ENCODE measurements at regions not wholly inside any gene's neighbourhood (a gene's known extent, or its start where the extent isn't known, plus 50 kb on each side); places are given as distances from the start of the nearest gene placed in this dataset.
"Not testable (repeated sequence)": the region's sequence is repeated elsewhere in the genome, so short reads cannot be mapped to it uniquely, and the experiment has no call there.

DNA sequence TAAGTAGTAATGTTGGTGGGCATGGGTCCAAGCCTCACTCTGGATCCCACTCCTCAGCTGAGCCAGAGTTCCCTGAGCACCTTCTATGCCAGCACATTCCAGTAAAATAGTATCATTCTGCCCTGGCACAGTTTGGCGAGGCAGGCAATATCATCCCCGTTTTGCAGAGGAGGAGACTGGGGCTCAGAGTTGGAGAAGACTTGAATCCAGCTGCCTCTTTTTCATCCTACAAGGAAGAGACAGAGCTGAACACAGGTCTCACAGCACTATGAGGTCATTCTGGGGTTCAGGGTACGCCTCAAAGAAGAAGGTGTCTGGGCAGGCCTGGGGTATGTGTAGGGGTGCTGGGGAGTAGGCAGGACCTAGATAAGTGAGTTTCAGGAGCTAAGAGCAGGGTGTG, 103.9 kb upstream of the STX18 start:
- 19 to 44% (median 26%) methylated on average over 3 of the region's 3 CpGs for WGBS, 3 donors
- H3K27me3 ChIP-seq: no peaks in the 10 kb centered on the region
- DNase-seq: no peak
- H3K4me1 ChIP-seq (ENCODE audit: insufficient read depth): peaks cover 4% of the 10 kb centered on the region
- no peaks in the 10 kb centered on the region for H3K36me3 ChIP-seq
- no peak overlapping the region for H3K4me3 ChIP-seq
- H3K9me3 ChIP-seq: no peaks in the 10 kb centered on the region
- TF ChIP-seq CTCF (IDR thresholded peaks at IDR 0.05) (no peak), EP300 (IDR thresholded peaks at IDR 0.05) (no peak), POLR2A (IDR thresholded peaks at IDR 0.05) (no peak)
- H3K27ac ChIP-seq: no peak overlapping the region
- intact Hi-C loops (cut with DNase I): no loop called here

DNA sequence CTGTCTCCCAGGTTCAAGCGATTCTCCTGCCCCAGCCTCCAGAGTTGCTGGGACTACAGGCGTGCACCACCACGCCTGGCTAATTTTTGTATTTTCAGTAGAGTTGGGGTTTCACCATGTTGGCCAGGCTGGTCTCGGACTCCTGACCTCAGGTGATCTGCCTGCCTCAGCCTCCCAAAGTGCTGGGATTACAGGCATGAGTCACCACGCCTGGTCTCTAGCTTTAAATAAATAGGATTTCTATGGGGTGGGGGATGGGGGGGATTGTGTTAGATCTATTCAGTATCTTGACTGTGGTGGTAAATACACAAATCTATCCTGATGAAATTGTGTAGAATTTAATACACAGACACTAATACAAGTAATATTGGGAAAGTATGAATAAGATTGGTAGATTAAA, 102.4 kb upstream of the STX18 start:
- H3K36me3 ChIP-seq; H3K4me1 ChIP-seq (ENCODE audit: insufficient read depth); H3K27ac ChIP-seq; H3K4me3 ChIP-seq; H3K9me3 ChIP-seq; intact Hi-C loops (cut with DNase I); DNase-seq; H3K27me3 ChIP-seq: not testable (repeated sequence)
- WGBS, 3 donors: 93 to 96% (median 95%) methylated on average over 5 of the region's 5 CpGs

- intact Hi-C loops (cut with DNase I); H3K27me3 ChIP-seq; DNase-seq; H3K9me3 ChIP-seq; H3K36me3 ChIP-seq; H3K4me1 ChIP-seq (ENCODE audit: insufficient read depth); H3K4me3 ChIP-seq; H3K27ac ChIP-seq: not testable (repeated sequence)
- WGBS, 3 donors: 88 to 93% (median 92%) methylated on average over 6 of the region's 6 CpGs
These were observed 101.9 kb upstream of the STX18 start for GRCh38 chr4:4643743-4644142.

DNA sequence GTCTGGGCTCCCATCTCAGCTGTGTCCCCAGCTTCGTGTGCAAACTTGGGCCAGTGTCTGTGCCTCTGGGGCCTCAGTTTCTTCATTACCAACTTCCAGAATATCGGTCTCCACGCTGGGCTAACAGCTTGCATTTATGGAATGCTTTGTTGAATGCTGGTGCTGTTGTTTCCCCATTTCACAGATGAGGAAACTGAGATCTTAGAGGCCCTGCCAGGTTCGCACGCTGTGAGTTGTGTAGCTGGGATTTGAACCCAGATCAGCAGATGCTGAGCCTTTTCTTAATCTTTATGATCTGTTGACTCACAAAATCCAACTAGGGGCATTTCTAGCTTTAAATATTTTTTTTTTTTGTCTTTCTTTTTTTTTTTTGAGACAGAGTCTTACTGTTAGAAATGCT, 101.5 kb upstream of the STX18 start:
- H3K4me1 ChIP-seq (ENCODE audit: insufficient read depth): peaks cover 5% of the 10 kb centered on the region
- H3K4me3 ChIP-seq: no peak overlapping the region
- no peak overlapping the region for H3K27ac ChIP-seq
- DNase-seq: no peak
- H3K27me3 ChIP-seq: no peaks in the 10 kb centered on the region
- no peaks in the 10 kb centered on the region for H3K9me3 ChIP-seq
- intact Hi-C loops (cut with DNase I): no loop called here
- H3K36me3 ChIP-seq: no peaks in the 10 kb centered on the region
- TF ChIP-seq POLR2A (IDR thresholded peaks at IDR 0.05) (no peak), CTCF (IDR thresholded peaks at IDR 0.05) (no peak), EP300 (IDR thresholded peaks at IDR 0.05) (no peak)
- 92 to 97% (median 95%) methylated on average over 5 of the region's 5 CpGs for WGBS, 3 donors

DNA sequence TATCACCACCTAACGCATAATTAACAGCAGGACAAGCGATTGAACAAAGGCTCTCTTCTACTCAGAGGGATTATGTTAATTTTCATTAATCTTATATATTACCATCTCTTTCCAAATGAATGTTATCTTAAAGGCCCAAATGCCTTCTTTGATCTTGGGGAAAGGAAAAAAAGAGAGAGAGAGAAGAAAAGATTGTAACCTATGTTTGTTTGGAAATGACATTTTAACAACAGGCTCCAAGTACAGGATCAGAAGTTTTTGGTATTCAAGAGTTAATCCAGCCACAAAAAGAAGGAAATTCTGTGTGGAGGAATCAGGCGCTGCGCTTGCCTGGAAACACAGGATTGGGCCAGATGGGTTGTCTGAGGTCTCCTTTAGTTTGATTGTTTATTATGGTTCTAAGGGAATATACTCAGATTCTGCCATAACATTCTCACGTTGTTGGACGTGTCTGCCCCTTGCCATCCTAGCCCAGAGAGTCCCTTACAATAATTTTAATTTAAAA, 100.7 kb upstream of the STX18 start:
- no peak overlapping the region for H3K4me3 ChIP-seq
- no peaks in the 10 kb centered on the region for H3K27me3 ChIP-seq
- H3K4me1 ChIP-seq (ENCODE audit: insufficient read depth): peaks cover 5% of the 10 kb centered on the region
- no peak for DNase-seq
- H3K36me3 ChIP-seq: no peaks in the 10 kb centered on the region
- H3K27ac ChIP-seq: no peak overlapping the region
- intact Hi-C loops (cut with DNase I): no loop called here
- H3K9me3 ChIP-seq: no peaks in the 10 kb centered on the region
- TF ChIP-seq CTCF (IDR thresholded peaks at IDR 0.05): no peak
- no peak for TF ChIP-seq POLR2A (IDR thresholded peaks at IDR 0.05)
- no peak for TF ChIP-seq EP300 (IDR thresholded peaks at IDR 0.05)
- WGBS, 3 donors: 65 to 76% (median 67%) methylated on average over 6 of the region's 6 CpGs

Data from ovary (tissue), 7 donors.